GM19328 (cell line): ENCODE measurements at regions not wholly inside any gene's neighbourhood (a gene's known extent, or its start where the extent isn't known, plus 50 kb on each side); places are given as distances from the start of the nearest gene placed in this dataset.

Experiments
- ATAC-seq: cut with Tn5 transposase; IDR thresholded peaks from one replicate; pipeline ENCODE4 v1.9.1; 2021; ENCODE audit warnings: mild to moderate bottlenecking, moderate library complexity; ENCODE audit not compliant: unreplicated experiment

DNA sequence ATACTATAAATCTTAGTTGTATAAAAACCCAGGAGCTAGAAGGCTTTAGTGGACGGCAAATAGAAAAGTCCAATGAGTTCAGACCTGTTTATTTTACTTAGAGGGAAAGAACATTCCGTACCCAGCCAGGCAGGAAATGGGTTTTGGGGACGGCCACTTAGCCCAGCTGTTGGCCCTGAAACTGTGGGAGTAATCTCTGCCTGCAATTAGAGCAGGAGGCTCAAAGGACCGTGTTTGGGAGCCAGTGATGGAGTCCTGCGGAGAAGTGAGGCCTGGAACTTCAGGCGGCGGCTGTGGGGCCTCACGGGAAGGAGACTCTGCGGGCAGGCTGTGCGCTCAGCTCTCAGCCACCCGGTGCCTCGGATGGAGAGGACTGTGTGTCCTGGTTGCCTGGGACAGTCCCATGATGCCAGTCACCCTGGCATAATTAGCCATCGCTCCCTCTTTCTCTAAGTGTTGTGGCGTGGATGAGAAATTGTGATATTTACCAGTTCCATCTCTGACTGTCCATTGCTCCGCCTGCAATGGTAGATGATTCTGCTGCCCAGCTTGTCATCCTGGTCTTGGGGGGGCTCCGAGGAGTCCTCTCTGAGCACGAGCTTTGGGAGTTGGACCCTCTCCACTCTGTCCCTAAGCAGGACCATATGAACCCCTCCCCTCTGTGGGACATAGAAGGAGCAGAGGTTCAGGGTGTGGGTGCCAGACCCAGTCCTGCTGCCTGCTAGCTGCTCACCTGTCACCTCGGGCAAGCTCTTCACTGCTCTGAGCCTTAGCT is 530.3 kb downstream of the TBC1D22A start:
- no peak for ATAC-seq

DNA sequence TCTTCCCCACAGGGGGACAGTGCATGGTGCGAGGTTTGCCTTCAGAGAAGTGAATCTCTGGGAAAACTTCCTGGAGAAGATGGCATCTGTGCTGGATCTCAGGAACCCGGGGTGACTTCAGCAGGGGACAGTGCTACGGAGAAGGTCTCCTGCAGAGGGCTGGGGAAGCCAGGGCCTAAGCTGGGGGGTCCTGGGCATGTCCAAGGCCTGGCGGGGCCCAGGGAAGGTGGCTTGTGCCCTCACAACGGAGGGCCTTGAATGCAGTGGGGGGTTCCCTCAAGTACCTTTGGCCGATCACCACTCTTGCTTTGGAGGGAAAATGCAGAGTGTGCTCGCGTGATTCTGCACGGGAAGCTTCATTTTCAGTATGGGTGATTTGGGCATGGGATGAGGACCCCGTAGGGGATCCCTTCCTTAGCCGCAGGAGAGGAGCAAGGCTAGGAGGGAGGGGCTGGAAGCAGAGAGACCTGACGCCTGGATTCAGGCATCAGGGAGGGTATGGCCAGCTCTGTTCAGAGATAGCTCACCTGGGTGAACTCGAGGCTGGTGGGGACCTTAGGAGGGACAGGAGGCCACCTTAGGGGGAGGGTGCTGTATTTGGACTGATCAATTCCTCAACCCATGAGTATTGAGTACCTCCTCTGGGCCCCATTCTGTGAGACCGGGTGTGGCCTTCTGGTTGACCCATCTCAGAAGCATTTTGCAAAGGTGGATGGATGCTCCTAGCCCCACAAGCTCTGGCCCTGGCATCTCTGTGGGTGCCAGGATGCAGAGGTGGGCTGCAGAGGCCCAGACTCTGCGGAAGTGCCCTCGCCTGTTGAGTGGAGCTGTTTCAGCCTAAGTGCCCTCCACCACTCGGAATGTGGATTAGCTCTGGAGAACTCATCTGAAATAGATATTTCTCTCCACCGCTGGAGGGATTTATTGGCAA is 529.4 kb downstream of the TBC1D22A start:
- no peak for ATAC-seq

DNA sequence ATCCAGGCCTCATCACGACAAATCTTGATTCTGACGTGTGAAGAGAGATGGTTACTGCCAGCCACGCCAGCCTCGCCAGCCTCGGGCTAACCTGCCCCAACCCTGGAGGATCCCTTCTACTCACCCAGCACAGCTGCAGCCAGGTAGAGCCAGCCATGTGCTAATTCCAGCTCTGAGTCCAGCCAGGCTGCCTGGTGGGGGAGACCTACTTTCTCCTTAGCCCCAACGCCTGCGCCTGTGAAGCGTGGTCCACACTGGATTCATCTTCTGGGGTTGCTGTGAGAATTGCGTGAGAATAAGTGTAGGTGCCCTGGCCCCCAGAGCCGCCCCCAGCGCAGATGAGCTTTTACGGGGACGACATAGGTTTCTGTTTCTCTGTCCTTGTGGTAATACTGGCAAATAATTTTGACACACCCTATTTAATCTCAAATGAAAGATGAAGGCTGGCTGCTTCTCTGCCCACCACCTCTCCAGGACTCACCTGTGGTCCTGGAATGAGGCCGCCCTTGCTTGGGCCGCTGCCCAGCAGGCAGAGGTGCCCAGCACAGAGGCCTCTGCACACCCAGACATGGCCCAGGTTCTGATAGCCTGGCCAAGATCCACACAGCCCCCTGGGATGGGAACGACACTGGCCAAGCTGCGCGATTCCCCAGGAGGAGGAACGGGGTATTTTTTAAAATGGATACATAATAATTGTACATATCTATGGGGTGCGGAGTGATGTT is 528.4 kb downstream of the TBC1D22A start:
- no peak for ATAC-seq

DNA sequence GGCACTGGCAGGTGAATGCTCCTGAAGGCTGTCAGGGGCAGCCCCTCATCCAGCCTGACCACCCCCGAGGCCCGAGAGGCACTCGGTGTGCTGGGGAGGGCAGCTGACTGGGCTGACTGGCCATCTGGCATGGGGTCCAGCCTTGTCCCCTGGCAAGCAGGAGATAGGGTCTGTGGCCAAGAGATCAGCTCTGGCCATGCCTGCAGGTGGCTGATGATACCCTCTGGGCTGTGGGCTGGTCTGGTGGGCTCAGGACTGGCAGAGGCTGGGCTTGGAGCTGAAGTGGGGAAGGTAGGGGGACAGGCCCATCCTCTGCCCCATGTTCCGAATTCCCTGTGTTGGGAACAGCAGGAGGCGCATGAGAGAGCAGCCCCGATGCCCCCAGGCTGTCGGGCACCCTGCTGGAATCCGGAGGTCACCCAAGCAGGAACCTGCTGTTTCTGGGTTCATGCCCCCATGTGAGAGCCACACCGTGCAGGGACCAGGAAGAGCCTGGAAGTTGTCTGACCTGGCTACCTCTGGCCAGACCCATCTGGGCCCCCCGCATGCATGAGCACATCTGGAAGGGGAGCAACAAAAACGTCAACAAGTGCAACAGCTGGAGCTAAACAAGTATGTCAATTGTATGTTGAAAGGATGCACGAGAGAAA is 527.0 kb downstream of the TBC1D22A start:
- ATAC-seq = no peak

DNA sequence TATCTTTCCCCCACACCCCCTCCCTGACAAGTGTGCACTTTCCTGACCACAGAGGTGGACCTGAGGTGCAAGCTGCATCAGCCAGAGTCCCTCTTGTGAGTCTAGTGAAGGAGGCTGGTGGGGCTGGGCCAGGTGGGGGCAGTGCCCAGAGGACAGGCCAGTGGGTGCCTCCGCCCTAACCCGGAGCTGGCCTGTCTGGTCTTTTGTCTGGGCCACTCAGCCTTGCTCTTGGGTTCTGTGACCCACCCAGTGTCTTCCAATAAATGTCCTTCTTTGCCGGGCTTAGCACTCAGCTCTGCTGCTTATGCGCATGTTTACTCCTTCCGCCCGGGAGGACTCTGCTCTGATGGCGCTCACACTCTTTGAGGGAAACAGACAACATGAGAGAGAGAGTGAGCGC is 526.2 kb downstream of the TBC1D22A start:
- no peak for ATAC-seq

DNA sequence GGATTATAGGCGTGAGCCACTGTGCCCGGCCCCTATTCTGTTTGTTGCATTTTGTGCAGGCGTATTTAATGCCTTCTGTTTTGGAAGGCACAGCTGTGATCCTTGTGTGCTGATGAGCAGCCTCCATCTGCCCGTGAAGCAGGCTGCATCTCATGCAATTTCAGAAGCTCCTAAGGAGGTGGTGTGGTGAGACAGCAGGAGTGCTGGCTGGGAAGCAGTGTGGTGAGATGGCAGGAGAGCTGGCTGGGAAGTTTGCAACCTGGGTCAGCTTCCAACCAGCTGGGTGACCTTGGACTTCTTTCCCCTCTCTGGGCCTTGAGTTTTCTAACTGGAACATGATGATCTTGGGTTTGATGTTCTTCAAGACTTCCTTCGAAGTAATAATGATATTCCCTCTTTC is 525.1 kb downstream of the TBC1D22A start:
- no peak for ATAC-seq

DNA sequence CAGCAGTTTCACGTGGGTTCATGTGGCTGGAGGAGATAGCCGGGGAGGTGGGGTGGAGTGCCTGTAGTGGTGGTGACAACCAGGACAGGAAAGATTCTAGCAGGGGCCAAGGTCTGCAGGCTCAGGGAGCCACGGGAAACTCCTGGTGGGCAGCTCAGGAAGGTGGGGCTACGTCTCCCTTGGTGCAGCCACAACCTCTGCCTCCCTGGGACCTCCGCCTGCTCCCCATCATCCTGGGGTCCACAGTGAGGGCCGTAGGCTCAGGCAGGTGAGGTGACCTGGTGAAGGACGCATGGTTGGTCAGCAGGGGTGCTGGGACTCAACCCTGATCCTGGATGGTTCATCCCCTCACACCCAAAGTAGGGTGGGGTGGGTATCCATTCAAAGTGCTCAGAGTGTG is 524.1 kb downstream of the TBC1D22A start:
- no peak for ATAC-seq

DNA sequence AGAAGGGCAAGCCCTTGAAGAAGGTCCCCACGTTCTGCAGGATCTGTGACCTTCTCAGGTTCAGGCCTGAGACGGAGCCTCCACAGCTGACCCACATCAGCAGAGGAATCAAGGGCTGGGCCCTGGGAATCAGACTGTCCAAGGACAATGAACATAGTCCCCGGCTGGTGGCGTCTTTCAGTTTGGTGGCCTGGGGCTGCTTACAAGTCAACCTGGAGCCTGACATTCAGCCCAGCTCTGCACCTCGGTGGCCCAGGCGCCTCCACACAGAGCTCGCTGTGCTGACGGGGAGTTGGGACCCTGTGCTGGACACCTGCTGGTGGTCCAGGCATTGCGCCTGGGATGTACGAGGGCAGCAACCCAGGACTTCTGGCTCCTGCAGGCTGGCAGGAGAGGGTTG is 523.5 kb downstream of the TBC1D22A start:
- ATAC-seq = no peak

DNA sequence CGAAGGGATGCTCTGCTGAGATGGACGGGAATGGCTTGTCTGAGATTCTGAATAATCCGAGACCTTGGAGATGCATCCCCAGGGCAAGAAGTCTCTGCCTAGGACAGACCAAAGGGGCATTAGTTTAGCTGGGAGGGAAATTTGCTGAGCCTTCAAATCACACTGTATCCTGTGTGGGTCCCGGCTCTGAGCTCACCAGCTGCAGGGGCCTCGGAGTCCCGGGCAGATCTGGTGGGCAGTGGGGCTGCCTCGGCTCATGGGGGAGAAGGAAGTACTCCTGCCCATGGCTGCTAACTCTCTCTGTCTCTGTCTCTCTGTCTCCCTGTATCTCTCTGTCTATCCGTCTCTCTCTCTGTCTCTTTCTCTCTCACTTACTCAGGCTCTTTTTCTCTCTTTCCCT is 522.4 kb downstream of the TBC1D22A start:
- no peak for ATAC-seq

DNA sequence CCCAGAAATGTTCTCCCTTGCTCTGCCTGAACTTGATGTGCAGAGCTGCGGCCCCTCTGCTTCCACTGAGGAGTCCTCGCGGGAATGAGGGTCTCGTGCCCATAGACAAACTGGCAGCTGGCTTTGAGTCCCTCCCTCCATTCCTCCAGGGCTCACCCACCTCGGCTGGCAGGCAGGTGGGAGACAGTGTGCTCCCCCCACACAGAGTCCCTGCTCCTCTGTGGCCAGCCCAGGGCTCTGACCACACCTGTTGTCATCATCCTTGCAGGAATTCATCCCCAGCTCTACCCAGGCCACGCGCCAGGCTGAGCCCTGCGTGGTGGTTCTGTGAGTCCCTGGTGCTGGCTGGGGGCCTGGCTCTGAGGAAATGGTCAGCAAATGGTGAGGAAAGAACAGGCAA is 521.9 kb downstream of the TBC1D22A start:
- ATAC-seq = no peak

DNA sequence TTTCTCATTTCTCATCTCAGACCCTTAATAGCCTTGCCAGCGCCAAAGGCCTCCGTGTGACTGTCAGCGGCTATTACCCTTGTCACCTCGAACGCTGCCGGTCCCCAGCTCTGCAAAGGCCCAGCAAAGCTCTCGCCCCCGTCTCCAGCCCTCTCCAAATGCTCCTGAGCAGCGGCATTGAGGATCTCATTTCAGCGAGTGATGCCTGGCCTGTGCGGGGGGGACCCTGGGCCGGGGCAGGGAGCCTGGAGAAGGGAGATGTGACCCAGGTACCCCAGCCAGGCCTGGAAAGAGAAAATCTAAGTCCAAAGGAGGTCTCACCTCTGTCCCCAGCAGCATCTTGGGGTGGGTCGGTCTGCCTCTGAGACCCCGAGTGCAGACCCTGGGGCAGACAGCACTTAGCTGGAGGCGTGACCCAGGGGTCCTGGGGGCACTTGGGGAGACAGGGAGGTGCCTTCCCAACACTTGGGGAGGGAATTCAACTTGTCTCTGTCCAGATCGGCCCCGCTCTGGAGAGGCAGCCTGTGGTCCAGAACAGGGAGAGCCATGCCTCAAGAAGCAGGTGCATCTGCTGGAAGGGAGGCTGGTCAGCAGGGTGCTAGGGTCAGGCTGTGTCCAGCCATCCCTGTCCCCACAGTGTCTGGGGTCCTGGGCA is 521.3 kb downstream of the TBC1D22A start:
- ATAC-seq = no peak

DNA sequence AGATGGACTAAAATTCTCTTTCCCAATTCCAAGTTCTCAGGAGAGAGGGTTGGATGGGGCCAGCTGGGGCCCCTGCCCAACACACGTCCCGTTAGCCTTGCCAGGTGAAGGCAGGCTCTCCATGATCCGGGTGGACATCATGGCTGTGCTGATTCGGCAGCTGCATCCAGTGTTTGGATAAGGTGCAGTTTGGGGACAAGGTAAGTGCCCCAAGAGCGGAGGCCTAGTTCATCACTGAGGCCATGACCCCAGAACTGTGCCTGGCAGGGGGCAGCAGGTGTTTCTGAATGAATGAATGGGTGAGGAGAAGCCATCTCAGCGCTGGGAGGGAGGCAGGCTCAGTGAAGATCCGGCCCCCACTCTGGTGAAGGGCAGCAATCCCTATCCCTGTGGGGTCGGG is 520.4 kb downstream of the TBC1D22A start:
- ATAC-seq = no peak

DNA sequence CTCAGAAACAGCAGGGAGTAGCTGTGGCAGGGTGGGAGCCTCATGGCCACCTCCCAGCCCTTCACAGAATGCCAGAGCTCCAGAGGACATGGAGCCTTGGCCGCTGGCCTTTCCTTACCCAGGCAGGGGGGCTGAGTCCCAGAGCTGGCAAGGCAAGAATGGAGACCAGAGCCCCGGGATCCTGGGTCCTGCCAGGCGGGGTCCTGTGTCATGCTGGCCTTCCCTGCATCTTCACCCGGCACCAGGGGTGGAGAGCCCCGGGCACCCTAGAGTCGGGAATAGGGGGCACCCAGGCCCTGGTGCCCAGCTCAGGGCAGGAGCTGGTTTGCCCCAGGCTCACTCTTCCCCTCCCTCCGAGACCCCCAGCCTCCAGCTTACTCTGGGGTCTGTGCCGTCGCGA is 519.9 kb downstream of the TBC1D22A start:
- no peak for ATAC-seq

DNA sequence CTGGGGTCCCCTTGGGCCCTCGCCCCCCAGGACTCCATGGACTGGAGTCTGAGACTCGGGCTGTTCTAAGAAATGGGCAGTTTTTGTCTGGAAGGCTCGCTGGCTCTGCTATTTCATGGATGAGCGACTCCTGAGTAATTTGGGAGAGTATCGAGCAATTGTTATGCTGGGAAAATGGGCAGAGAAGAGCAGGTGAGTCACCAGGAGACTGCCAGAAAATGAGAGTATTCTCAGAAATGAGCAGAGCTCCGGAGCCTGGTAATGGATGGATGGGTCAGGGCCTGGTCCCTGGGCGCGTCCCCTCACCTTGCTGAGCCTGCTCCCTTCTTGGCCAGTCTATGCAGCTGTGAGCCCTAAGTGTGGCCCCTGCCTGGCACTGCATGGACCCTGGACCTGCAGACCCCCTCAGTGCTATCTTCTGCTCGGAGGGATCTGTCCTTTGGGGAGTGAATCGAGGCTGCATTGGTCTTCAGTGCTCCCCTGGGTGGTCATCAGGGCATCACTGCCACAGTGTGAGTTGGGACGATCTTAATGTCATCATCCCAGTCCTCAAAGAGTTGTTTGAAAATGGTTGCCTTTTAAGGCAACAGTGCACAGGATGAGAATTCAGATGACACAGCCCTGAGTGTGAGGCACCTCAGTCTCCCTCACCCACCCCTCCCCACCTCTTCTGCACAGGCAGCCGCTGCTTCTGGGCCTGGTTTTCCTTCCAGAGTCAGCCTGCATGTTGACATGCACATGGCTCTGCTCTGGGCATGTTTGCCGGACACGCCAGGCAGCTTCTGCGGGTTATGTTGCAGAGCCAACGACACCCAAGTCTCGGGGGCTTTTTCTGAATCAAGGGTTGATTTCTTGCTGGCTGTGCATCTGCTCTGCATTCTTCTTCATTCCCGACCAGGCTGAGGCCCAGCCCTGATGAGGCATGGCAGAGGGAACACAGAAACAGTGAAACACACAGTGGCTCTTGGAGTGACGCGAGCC is 519.0 kb downstream of the TBC1D22A start:
- no peak for ATAC-seq

DNA sequence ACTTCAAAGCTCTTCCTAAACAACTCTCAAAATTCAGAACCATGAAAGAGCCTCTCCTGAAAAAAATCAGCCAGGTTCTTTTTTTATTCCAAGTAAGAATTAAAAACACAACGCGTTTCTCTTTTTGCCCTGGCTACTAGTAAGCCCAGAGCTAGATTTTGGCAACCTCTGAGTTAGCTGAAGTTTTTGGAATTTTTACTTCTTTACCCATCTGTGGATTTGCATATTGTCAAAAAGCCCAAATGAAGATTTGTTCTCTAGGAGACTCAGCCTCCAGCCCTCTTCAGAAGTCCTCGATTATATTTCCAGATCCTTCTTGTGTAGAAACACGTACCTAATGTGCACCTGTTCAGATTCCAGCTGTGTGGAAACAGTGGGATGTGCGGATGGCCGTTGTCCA is 517.9 kb downstream of the TBC1D22A start:
- ATAC-seq = no peak

DNA sequence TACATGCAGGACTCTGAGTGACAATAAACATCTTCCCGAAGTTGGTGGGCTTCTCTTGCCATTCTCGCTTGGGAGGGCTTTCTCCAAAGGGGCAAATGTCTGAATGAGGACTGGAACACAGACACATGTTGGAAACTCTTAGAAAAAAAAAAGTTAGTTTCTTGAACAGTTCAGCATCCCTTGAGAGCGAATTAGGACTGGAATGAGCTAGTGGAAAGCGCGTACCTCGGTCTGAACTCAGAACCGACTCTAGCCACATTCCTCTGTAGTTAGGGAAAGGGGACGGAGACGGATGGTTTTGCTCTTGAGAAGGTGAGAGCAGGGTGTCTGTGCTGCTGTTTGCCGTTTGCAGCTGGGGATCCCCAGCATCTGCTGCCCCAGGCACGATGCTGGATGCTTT is 517.3 kb downstream of the TBC1D22A start:
- no peak for ATAC-seq

DNA sequence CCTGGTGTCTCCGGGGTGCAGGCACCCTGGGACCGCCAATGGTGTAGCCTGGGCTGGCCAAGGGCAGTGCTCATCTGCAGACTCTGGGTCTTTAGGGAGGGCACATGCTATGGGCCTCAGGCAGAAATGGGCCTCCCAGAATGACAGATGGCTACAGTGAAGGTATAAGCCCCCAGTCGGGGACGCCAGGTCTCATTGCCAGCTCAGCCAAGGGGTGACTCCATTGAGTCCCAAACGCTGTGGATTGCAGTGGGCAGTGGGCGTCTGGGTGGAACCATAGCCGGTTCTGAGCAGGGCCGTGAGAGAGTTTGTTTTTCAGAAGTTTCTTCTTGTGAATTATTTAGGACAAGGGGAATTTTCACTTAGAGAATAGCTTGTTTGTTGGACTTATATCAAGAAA is 516.9 kb downstream of the TBC1D22A start:
- ATAC-seq = no peak

DNA sequence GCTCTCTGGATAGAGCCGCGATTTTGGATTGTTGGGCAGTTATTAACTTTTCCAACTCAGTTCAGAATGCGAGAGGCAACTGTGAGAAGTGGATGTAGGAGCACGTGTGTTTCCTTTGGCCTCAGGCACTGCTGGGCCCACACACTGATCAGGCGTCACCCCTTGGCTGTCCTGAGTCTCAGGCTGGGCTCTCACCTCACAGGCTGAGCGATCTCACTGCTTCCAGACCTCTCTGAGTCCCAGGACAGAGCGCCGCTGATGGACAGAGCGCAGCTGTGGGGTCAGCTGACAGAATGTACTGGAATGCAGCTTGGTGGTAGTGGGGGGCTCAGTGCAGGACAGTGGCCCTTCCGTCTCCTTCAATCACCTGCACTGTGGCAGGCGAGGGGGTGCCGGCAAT is 516.2 kb downstream of the TBC1D22A start:
- no peak for ATAC-seq

DNA sequence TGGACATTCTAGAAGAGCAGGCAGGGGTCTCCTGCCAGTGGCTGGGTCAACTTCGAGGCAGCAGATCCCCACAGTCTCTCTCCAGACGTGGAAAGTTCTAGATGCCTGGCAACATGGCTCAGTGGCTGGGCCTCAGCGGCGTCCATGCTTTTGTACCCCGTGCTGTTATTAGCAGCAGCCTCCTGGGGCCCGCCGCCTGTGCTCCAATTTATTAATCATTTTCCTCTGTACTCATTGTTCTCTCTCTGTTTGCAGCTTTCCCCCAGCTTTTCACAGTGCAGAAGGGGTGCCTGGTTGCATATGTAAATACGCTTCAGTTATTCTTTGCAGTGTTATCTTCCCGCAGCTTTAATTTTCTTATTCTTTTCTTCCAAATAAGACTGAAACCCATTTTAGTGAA is 515.1 kb downstream of the TBC1D22A start:
- ATAC-seq = no peak
